HEK293T (cell line): ENCODE measurements at regions not wholly inside any gene's neighbourhood (a gene's known extent, or its start where the extent isn't known, plus 50 kb on each side); places are given as distances from the start of the nearest gene placed in this dataset.

Experiments
- CTCF ChIA-PET: fragments of 350-600 bp; formaldehyde crosslinking; extraction: SDS; loops from one replicate; lab custom pipeline; 2021; ENCODE audit warnings: antibody characterized with exemption, inconsistent platforms; lab: Yijun Ruan, JAX
- POLR2A ChIA-PET: fragments of 350-600 bp; formaldehyde crosslinking; extraction: SDS; loops from one replicate; lab custom pipeline; 2020; ENCODE audit warnings: antibody characterized with exemption, inconsistent platforms; lab: Yijun Ruan, JAX
- DNase-seq: peaks from one replicate; pipeline ENCODE4 v3.0.0; 2012; ENCODE audit warnings: mixed read lengths; ENCODE audit errors: extremely low spot score
- ARNT ChIP-seq: fragments of 450-650 bp; IDR thresholded peaks from 2 replicates; pipeline ENCODE4 v1.6.1; 2017; ENCODE audit warnings: mild to moderate bottlenecking
- BHLHE40 ChIP-seq: fragments of 450-650 bp; IDR thresholded peaks from 2 replicates; pipeline ENCODE4 v1.6.1; 2016; ENCODE audit warnings: mild to moderate bottlenecking, moderate library complexity, borderline replicate concordance
- CTBP1 ChIP-seq: fragments of 450-650 bp; IDR thresholded peaks from 2 replicates; pipeline ENCODE4 v1.6.1; 2016; ENCODE audit warnings: borderline replicate concordance
- ELF4 ChIP-seq: fragments of 450-650 bp; IDR thresholded peaks from 2 replicates; pipeline ENCODE4 v1.6.1; 2017; ENCODE audit warnings: antibody characterized with exemption
- FOXA1 ChIP-seq: fragments of 450-650 bp; IDR thresholded peaks from 2 replicates; pipeline ENCODE4 v1.6.1; 2016; ENCODE audit warnings: mild to moderate bottlenecking
- FOXK2 ChIP-seq: fragments of 450-650 bp; IDR thresholded peaks from 2 replicates; pipeline ENCODE4 v1.6.1; 2016; ENCODE audit warnings: mild to moderate bottlenecking
- FOXM1 ChIP-seq: fragments of 450-650 bp; IDR thresholded peaks from 2 replicates; pipeline ENCODE4 v1.6.1; 2017; ENCODE audit warnings: mild to moderate bottlenecking, borderline replicate concordance
- HDGF ChIP-seq: fragments of 450-650 bp; IDR thresholded peaks from 2 replicates; pipeline ENCODE4 v1.6.1; 2017; ENCODE audit warnings: antibody characterized with exemption, borderline replicate concordance
- L3MBTL2 ChIP-seq: fragments of 450-650 bp; conservative IDR thresholded peaks from 2 replicates; pipeline ENCODE4 v1.6.1; 2016; ENCODE audit warnings: mild to moderate bottlenecking
- LEF1 ChIP-seq: fragments of 450-650 bp; IDR thresholded peaks from 2 replicates; pipeline ENCODE4 v1.6.1; 2017; ENCODE audit warnings: mild to moderate bottlenecking, borderline replicate concordance
- NFRKB ChIP-seq: fragments of 450-650 bp; IDR thresholded peaks from 2 replicates; pipeline ENCODE4 v1.6.1; 2016; ENCODE audit warnings: mild to moderate bottlenecking, moderate library complexity
- SP1 ChIP-seq: fragments of 450-650 bp; IDR thresholded peaks from 2 replicates; pipeline ENCODE4 v1.6.1; 2017
- SUZ12 ChIP-seq: fragments of 450-650 bp; IDR thresholded peaks from 2 replicates; pipeline ENCODE4 v1.6.1; 2016; ENCODE audit warnings: mild to moderate bottlenecking
- TARDBP ChIP-seq: fragments of 450-650 bp; IDR thresholded peaks from 2 replicates; pipeline ENCODE4 v1.6.1; 2016
- ZNF384 ChIP-seq: fragments of 450-650 bp; IDR thresholded peaks from 2 replicates; pipeline ENCODE4 v1.6.1; 2016
- TF ChIP-seq, protein P1 (sequence below): fragments of 450-650 bp; IDR thresholded peaks from 2 replicates; pipeline ENCODE4 v1.6.1; 2016

DNA sequence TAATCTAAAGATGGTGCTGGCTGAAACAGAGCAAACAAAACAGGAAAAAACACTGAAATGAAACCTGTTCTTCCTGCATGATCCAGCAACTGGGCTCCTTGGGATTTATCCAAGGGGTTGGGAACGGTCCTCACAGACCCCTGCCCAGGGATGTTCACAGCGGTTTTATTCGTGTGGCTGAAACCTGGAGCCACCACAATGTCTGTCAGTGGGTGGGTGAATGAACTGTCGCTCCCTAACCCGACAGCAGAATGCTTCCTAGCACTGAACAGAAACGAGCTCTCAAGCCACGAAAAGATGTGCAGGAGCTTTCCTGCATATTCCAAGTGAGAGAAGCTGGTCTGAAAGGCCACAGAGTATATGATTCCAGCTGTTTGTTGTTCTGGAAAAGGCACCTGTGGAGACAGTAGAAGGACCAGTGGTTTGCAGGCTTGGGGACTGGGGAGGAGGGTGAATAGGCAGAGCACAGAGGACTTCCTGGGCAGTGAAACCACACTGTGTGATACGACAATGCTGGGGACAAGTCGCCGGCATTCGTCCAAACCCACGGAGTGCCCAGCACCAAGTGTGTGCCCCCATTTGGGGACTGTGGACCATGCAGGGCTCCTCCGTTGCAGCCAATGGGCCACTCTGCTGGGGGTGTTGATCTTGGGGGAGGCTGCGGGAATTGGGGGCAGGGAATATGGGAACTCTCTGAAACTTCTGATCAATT lies 73.9 kb downstream of the TEX29 start:
- CTCF ChIA-PET, result no interaction called here
- DNase-seq, result no peak
- TF ChIP-seq ARNT, result no peak
- TF ChIP-seq ZNF384, result no peak
- no peak for TF ChIP-seq ELF4
- TF ChIP-seq NFRKB, result no peak
- TF ChIP-seq FOXK2, result no peak
- TF ChIP-seq TARDBP, result no peak
- TF ChIP-seq SP1, result no peak
- TF ChIP-seq HDGF, result no peak
- no peak for TF ChIP-seq FOXM1
- TF ChIP-seq LEF1, result no peak
- TF ChIP-seq FOXA1, result no peak
- no peak for TF ChIP-seq CTBP1
- POLR2A ChIA-PET, result no interaction called here

DNA sequence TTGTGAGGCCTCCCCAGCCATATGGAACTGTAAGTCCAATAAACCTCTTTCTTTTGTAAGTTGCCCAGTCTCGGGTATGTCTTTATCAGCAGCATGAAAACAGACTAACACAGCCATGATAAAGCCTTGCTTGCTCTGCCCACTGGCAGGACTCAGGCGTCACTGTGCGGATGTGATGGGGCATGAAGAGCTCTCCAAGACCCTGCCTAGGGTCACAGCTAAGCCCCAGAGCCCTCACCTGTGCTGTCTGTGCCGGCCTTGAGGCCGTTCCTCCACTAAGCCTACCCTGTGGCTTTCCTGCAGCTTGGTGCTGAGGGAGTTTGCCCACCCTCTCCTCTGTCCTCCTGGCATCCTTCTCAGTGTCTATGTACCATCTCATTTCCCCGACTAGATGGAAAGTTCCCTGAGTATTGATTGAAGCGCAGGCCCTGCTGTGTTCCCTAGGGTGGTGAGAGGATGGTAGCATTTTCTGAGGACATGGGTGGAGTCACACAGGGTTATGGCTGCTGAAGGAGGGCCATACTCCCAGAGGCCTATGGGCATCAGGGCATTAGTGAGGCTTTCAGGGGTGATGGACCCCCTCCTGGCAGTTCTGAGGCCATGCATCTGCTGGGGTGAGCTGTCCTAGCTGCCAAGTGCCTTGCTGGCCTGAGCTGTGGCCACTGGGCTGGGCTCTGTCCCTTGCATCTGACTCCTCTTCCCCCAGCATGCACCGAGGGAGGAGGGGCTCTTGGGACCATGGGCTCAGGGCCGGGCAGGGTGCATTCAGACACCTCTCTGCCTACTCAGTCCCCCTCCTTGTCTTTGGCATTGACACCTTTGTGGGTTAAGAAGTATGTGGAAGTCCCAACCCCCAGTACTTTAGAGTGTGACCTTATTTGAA lies 75.3 kb downstream of the TEX29 start:
- ChIA-PET POLR2A (no interaction called here), CTCF (no interaction called here)
- no peak for DNase-seq
- no peak for TF ChIP-seq FOXK2
- no peak for TF ChIP-seq SP1
- no peak for TF ChIP-seq FOXM1
- no peak for TF ChIP-seq ARNT
- TF ChIP-seq TARDBP, result no peak
- TF ChIP-seq, protein P1, sequence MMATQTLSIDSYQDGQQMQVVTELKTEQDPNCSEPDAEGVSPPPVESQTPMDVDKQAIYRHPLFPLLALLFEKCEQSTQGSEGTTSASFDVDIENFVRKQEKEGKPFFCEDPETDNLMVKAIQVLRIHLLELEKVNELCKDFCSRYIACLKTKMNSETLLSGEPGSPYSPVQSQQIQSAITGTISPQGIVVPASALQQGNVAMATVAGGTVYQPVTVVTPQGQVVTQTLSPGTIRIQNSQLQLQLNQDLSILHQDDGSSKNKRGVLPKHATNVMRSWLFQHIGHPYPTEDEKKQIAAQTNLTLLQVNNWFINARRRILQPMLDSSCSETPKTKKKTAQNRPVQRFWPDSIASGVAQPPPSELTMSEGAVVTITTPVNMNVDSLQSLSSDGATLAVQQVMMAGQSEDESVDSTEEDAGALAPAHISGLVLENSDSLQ, result no peak
- no peak for TF ChIP-seq L3MBTL2
- TF ChIP-seq FOXA1, result no peak
- TF ChIP-seq CTBP1, result no peak
- no peak for TF ChIP-seq ZNF384
- no peak for TF ChIP-seq SUZ12
- TF ChIP-seq HDGF, result no peak
- no peak for TF ChIP-seq BHLHE40

DNA sequence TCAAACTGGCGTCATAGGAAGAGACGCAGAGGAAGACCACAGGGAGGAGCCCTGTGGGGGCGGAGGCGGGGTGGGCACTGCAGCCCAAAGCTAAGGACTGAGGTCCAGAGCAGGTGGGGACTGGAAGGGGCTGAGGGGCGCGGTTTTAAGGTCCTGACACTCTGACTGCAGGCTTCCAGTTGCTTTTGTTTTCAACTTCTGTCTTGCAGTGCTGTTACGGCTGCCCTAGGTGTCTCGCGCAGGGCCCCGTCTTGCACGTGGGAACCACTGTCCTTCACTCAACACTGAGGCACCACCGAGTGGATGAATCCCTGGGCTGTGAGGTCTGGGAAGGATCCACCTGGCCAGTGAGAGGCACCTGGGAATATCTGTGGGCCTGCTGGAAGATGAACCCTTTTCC lies 76.0 kb downstream of the TEX29 start:
- TF ChIP-seq SP1 (no peak), FOXK2 (no peak), BHLHE40 (no peak), ZNF384 (no peak), FOXM1 (no peak), L3MBTL2 (no peak), ARNT (no peak), SUZ12 (no peak)
- TF ChIP-seq, protein P1, result no peak
- DNase-seq, result no peak
- CTCF ChIA-PET, result no interaction called here
- POLR2A ChIA-PET, result no interaction called here

DNA sequence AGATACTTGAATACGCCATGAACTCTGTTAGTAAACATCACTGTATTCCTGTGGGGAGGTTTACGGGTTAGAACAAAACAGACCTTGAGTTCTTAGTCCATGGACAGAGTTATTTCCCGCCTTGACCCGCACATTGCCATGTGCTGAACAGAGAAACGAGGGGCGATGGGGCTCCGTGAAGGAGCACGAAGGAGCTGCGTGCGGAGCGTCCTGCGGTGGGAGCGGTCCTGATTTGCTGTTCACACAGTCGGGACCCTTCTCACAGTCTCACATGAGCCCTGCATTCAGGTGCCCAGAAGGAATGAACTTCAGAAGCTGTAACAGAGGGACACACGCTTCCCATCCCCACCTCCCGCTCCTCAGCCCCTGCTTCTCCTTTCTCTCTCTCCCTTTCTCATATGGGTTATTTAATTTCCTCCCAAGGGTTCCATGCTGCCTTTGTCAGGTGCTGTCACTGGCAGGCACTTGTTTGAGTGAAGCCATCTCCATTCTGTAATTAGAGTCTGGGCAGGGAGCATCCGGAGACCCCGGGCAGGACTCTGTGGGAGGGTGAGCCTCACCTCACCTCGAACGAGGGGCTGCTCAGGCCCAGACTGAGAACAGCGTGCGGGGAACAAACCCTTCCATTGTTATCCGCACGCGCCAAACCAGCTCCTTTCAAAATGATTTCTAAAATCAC lies 76.9 kb downstream of the TEX29 start:
- ChIA-PET POLR2A (no interaction called here), CTCF (no interaction called here)
- no peak for DNase-seq
- no peak for TF ChIP-seq BHLHE40
- no peak for TF ChIP-seq FOXA1
- TF ChIP-seq TARDBP, result no peak
- no peak for TF ChIP-seq L3MBTL2
- TF ChIP-seq ARNT, result no peak
- no peak for TF ChIP-seq CTBP1

DNA sequence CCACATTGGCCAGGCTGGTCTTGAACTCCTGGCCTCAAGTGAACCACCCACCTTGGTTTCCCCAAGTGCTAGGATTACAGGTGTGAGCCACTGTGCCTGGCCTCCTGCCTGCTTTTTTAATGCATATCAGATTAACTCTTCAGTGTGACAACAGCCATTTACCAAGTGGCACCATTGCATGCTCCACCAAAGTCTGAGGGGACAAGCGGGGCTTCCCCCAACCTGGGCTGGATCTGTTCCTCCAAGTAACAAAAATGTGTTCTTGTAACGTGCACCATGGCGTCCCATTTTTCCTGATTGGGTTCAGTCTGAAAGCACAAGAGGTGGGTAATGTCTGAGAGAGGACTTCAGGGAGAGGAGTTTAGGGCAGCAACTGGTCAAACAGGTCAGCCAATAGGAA lies 77.8 kb downstream of the TEX29 start:
- POLR2A ChIA-PET, result no interaction called here

DNA sequence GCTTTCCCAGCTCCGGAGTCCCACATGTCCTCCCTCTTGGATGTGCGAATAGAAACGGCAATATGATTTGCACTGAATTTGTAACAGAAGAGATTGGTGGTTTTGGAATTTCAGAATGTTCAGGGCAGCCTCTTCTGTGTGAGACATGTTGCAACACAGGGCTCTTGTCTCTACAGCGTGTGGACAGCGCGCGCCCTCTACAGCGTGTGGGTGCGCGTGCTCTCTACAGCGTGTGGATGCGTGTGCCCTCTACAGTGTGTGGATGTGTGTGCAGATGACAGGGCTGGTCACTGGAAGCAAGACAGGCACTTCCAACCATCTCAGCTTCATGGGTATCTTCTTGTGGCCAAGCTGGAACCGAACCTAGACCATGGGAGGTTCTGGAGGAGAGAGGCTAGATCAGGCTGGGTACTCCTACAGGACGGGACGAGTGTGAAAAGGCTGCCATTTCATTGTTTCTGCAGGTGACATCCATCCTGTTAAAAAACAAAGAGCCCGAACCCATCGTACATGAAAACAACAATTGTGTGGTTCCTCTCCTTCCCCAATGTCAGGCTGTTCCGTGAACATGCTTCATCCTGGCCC lies 78.4 kb downstream of the TEX29 start:
- POLR2A ChIA-PET, result no interaction called here
- CTCF ChIA-PET, result no interaction called here
- TF ChIP-seq CTBP1 (no peak), SP1 (no peak), ZNF384 (no peak), FOXM1 (no peak), SUZ12 (no peak), ARNT (no peak), ELF4 (no peak), HDGF (no peak), NFRKB (no peak), LEF1 (no peak), TARDBP (no peak), FOXA1 (no peak), BHLHE40 (no peak), L3MBTL2 (no peak), FOXK2 (no peak)
- TF ChIP-seq, protein P1, result no peak
- no peak for DNase-seq

More for the DNA sequence above, 77.8 kb downstream of the TEX29 start:
- no peak for DNase-seq
- TF ChIP-seq NFRKB, result no peak
- TF ChIP-seq FOXA1, result no peak
- no peak for TF ChIP-seq CTBP1
- no peak for TF ChIP-seq SUZ12
- no peak for TF ChIP-seq ELF4
- TF ChIP-seq FOXM1, result no peak
- CTCF ChIA-PET, result no interaction called here
